DND-41 (cell line): ENCODE measurements at regions not wholly inside any gene's neighbourhood (a gene's known extent, or its start where the extent isn't known, plus 50 kb on each side); places are given as distances from the start of the nearest gene placed in this dataset.
"Not testable (repeated sequence)": the region's sequence is repeated elsewhere in the genome, so short reads cannot be mapped to it uniquely, and the experiment has no call there.

ENCODE experiments used
- CTCF ChIP-seq: IDR thresholded peaks from 2 replicates; pipeline ENCODE4 v1.5.1; 2012; ENCODE audit warnings: borderline replicate concordance, low read length, moderate library complexity, mild to moderate bottlenecking; ENCODE audit not compliant: poor library complexity, severe bottlenecking; ENCODE audit errors: extremely low read depth
- EZH2 ChIP-seq: IDR thresholded peaks from 3 replicates; pipeline ENCODE4 v1.6.1; 2012; ENCODE audit warnings: borderline replicate concordance, low read depth, mild to moderate bottlenecking, moderate library complexity, low read length, inconsistent platforms; ENCODE audit not compliant: severe bottlenecking

- TF ChIP-seq CTCF, EZH2: not testable (repeated sequence)
Measured at GRCh38 chr15:22362502-22362901, 96.2 kb upstream of the GOLGA6L22 start.
